HG02884 (cell line): ENCODE measurements at regions not wholly inside any gene's neighbourhood (a gene's known extent, or its start where the extent isn't known, plus 50 kb on each side); places are given as distances from the start of the nearest gene placed in this dataset.
"Not testable (repeated sequence)": the region's sequence is repeated elsewhere in the genome, so short reads cannot be mapped to it uniquely, and the experiment has no call there.

Source experiments
- ATAC-seq: cut with Tn5 transposase; IDR thresholded peaks from one replicate; pipeline ENCODE4 v1.9.1; 2021; ENCODE audit warnings: mild to moderate bottlenecking, moderate library complexity; ENCODE audit not compliant: unreplicated experiment

DNA sequence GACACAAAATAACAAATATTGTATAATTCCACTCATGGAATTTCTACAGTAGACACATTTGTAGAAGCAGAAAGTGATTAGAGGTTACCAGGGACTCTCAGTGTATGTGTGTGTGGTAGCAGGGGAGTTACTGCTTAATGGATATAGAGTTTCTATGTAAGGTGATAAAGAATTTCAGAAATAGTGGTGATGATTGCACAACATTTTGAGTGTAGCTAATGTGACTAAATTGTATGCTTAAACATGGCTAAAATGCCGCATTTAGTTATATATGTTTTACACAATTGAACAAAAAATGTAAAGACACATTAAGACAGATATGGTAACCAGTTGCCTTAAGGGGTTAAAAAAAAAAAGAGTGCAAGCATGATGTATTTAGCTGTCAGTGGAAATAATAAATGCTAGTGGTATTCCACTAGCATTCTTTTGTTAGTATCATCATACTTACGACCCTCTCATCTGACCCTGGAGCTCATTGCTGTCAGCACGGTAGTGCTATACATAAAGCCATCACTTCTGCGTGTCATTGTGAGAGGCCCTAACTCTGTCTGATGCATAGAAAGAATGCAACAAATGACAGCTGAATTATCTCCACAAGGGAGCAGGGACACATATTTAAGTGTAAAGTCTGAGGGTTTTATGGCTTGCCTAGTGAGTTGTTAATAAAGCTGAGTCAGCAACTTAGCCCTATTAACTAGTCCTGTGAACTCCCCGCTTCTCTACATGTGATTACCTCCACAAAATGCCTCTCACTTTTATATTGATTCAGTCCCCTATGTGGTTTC is 134.1 kb upstream of the RXFP2 start:
- ATAC-seq, result no peak

DNA sequence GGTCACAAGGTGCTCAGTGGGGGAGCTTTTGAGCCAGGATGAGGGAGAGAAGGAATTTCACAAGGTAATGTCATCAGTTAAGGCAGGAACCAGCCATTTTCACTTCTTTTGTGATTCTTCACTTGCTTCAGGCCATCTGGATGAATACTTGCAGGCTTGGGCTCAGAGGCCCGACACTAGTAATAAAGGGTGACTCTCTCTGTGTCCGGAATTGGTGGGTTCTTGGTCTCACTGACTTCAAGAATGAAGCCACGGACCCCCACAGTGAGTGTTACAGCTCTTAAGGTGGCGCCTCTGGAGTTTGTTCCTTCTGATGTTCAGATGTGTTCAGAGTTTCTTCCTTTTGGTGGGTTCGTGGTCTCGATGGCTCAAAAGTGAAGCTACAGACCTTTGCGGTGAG is 131.8 kb upstream of the RXFP2 start:
- ATAC-seq, result not testable (repeated sequence)

DNA sequence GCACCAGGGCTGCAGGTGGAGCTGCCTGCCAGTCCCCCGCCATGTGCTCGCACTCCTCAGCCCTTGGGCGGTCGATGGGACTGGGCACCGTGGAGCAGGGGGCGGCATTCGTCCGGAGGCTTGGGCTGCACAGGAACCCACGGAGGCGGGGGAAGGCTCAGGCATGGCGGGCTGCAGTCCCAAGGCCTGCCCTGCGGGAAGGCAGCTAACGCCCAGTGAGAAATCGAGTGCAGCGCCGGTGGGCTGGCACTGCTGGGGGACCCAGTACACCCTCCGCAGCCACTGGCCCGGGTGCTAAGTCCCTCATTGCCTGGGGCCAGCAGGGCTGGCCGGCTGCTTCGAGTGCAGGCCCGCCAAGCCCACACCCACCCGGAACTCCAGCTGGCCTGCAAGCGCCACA is 130.5 kb upstream of the RXFP2 start:
- ATAC-seq, result not testable (repeated sequence)

DNA sequence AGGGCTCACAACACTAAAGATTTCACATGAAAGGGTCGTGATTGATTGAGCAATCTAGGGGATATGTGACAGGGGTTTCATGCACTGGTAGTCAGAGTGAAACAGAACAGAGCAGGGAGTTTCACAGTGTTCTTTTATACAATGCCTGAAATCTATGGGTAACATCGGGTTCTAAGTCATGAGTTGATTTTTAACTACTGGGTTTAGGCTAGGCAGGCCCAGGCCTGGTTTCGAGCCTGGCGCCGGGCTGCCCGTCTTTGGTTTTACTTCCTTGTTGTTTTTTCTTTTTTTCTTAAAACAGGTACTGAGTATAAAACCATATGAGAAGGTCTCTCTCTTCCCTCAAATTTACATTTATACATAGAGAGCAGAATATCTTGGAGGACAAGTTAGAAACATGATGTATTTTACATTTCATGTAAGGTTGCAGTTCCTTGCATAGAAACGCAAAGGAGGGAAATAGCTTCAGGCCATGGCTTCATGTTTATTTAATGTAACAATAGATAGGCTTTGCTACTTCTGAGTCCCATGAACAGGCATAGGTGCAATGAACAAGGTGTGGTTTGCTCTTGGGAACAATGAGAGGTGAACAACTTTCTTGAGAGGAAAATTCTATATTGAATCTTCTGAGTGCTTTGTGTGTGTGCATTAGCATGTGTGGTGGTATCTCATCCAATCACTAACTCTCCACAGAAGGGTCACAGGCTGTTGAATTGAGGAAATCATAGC is 128.9 kb upstream of the RXFP2 start:
- ATAC-seq, result no peak

DNA sequence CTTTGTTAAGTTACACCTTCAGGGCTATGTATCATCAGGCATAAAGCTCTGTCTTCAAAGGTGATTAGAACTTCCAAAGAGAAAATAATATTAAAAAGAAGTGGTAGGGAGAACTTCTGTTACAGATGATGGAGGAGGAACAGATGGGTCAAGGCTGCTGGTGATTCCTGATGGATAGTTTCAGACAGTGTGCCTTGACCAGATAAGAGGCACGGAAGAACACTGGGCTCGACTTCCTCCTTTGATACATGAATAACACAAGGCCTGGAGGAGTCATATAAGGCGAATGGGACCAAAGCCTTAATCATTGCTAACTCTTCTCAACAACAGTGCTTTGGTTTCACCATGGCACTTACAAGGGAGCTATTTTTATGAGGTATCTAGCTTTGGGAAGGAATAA is 128.1 kb upstream of the RXFP2 start:
- ATAC-seq, result no peak

DNA sequence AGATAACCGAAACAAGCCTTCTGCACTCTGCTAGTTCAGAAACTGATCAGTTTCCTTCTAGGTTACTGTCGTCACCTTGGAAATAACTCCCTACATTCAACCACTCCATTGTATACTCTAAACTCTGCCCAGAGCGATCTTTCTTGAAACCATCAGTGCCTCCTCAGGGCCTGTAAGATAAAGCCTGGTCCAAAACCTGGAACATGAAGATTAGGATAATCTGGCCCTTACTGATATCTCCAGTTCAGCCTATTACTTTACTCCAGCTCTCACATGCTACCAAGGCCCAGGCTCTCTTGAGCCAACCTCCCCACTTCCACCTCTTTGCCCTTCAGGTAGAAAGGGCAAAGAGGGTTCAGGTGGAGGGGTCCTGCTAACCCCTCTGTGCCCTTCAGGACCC is 125.3 kb upstream of the RXFP2 start:
- no peak for ATAC-seq

DNA sequence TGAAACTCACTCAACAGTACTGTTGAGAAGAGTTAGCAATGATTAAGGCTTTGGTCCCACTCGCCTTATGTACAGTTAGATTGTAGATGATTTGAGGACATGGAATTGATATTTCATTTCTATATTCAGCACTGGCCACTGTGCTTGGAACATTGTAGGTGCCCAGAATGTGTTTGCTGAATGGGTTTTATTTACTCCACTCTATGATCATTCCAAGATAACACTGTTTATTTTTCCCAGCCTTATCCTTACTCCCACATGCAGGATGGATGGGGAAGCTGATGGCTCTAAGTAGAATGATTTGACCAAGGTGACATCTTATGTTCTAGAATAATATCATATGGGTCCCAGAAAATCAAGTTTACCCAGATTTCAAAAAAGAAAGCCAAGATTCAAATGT is 124.6 kb upstream of the RXFP2 start:
- no peak for ATAC-seq

DNA sequence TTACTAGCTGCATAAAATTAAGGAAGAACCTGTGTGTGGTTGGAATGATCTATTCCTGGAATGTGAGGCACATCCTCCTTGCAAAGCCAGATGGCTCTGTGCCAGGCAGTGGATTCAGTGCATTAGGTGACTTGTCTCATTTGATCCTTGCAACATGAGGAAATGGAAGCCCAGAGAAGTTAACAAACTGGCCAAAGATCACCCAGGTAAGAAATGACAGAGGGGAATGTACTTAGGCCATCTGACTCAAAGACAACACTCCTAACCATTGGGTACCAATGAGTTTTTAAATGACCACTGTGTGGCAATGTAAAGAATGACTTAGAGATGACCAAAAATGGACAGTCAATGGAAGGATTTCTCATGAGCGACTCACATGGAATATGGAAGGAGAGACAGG is 114.2 kb upstream of the RXFP2 start:
- ATAC-seq, result no peak

DNA sequence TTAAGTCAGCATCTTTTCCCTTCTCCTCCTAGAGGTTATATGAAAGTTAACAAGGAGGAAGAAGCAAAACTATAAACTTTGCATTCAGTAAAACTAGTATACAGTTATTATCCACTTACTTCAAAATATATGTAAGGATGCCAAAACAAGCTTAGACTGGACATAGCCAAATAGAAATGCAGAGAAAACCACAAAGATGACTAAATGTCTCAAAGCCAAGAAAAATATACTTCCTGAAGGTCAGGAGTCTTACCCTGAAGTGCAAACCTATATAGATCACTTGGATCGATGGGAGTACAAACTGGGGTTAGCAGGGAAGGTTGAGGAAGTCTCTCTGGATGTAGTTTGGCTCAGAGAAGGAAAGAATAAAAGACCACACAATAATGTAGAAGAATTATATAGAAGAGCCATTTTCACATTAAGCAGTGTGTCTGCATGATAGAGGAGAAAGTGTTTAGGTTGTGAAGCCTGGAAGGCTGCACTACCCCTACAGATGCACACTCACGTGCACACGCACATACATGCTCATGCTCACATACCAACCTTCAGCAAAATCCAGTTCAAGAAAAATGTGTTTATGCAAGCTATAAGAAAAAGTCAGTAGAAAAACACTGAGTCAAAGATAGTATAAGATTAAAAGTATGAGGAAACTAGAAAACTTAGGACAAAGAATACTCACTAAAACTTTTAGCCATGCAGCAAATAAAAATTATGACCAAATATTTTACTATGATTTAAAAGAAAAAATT is 112.1 kb upstream of the RXFP2 start:
- no peak for ATAC-seq

DNA sequence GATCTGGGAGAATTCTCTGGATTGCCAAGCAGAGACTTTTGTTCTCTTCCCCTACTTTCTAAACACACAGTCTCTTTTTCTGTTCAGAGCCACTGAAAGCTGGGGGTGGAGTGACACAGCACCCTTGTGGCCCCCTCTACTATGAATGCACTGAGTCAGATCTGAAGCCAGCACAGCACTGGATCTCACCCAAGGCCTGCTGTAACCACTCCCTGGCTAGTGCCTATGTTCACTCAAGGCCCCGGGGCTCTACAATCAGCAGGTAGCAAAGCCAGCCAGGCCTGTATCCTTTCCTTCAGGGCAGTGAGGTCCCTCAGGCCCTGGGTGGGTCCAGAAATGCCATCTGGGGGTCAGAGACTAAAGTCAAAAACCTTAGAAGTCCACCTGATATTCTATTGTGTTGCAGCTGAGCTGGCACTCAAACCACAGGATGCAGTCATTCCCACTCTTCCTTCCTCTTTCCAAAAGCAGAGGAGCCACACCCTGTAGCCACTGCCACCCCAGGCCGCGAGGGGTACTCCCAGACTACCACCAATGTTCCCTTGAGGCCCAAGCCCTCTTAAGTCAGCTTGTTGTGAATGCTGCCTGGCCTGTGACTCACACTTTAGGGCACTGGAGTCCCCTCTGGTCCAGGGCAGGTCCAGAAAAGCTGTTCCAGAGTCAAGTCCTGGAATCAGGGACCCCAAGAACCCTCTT is 110.1 kb upstream of the RXFP2 start:
- no peak for ATAC-seq

DNA sequence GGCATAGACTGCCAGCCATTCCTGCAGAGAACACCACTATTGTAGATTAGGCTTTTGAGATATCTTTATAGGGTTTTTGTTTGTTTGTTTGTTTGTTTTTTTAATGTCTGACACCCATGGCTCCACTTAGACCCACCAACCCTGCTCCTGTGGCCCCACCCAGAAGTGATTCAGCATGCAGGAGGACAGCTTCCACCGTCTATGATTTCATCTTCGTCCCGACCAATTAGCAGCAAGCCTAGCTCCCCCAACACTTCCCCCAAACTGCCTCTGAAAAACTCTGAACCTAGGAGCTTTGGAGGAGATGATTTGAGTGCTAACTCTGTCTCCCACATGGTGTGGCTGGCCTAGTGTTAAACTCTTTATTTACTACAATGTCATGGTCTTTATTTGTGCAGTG is 108.3 kb upstream of the RXFP2 start:
- no peak for ATAC-seq

DNA sequence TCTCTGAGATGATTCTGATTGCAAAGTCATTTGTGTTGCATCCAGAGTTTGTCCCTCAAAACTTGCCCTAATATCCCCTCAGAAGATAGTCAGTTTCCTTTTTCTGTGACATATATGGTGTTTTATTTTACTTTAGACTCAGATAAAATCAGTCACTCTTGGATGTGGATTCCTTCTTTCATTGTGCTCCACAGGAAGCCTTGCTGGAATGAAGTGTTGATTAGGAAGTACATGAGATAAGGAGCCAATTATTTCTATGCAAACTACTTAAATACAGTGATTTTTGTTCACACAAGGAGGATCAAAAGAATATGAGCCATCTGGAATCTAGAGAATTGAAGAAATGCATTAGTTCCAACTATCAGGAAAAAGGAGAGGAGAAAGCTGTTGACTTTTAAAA is 107.6 kb upstream of the RXFP2 start:
- ATAC-seq, result no peak

DNA sequence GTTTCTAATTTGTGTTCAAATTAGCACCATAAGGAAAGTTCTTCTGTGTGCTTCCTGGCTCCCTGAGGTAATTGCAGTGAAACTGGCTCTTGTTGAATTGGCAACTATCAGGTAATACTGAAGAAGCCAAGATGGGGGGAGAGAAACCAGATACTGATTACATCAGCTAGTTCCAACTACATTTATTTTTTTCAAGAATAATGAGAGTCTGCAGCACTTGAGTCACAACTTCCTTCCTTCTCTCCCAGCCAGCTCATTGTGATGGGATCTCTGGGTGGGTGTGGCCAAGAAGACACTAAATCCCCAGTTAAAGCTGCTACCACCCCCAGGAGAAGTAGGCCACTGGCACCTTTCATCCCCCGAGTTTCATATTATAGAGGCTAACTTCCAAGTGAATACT is 100.7 kb upstream of the RXFP2 start:
- no peak for ATAC-seq

DNA sequence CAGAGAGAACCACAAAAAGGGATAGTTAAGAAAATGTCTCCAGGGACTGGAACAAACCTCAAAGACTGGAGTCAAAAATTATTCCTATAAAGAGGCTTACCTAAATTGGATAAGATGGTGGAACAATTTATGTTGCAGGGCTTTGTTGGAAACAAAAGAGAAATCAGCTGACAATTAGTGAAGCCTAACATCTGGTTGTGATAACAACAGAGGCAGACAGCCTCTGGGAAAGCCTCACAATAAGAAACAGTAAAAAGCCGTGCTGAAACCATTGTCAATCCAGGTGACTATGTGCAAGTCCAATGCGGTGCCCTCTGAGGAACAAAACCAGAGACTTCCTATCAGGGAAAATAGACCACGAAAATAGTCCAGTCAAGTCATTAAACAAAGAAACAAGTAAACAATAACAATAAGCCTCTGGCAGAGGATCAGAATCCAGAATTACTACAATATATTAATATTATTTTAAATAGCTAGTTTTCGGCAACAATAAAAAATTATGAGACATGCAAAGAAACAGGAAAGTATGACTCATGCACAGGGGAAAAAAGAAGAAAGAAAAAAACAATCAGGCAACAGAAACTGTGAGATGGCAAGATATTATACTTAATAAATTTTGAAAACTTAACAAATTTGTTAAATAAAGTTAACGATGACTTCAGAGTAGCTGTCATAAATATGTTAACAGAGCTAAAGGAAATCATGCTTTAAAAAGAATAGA is 99.7 kb upstream of the RXFP2 start:
- ATAC-seq, result no peak

DNA sequence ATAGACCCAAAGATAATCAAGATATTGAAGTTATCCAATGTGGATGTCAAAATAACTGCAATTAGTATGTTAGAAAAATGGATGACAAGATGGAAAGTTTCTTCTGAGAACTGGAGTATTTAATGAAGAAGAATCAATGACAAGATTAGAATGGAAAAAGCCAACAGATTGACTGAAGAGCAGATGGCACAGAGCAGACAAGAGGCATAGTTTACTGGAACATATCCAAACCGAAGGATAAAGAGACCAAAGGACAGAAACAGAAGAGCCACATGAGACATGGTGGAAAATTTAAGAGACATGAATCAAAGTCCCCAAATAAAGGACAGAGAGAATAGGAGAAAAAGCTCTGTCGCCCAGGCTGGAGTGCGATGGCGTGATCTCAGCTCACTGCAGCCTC is 89.6 kb upstream of the RXFP2 start:
- ATAC-seq, result no peak

DNA sequence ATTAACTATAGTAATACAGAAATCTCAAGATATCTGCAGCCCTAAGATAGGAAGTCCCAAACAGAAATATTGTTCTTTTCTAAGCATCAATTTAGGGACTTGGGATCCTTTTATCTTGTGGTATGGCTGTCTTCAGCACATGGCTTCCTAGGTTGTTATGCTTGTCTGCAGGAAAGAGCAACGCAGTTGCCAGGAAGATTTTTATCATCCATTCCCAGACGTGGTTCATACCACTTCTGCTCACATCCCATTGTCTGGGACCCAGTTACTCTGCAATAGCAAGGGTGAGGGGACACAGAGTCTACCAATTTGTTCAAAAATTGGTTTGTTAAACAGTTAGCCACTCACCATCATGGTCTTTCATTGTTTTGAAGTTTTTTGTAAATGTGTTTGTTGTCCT is 85.6 kb upstream of the RXFP2 start:
- ATAC-seq, result no peak

DNA sequence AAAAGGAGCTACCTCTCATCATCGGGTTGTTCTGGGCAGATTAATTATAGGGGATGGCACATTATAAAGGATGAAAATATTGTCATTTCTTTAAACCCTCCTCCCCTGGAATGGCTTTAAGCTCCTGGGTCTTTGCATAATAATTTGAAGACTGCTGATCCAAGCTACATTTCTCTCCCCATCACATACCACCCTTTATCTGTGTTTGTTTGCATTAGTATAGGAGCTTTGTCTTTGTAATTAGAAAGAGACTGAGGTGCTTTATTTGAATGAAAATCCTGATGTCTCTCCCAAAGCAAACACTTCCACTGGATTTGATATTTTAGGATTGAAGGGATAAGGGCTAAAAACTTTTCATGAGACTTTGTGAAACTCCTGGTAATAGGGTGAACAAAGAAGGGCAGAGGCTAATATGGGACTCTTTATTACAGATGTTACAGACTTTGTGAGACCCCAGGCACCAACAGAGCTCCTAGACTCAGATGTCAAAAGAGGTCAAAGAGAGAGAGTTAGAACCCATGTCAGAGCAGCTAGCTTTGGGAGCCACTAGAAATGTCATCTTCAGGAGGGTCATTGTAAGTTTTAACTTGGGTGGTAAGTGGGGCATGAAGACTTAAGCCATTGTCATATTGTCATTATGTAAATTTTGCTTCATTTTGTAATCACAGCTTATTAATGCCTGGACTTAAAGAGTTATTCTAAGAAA is 75.3 kb upstream of the RXFP2 start:
- no peak for ATAC-seq

DNA sequence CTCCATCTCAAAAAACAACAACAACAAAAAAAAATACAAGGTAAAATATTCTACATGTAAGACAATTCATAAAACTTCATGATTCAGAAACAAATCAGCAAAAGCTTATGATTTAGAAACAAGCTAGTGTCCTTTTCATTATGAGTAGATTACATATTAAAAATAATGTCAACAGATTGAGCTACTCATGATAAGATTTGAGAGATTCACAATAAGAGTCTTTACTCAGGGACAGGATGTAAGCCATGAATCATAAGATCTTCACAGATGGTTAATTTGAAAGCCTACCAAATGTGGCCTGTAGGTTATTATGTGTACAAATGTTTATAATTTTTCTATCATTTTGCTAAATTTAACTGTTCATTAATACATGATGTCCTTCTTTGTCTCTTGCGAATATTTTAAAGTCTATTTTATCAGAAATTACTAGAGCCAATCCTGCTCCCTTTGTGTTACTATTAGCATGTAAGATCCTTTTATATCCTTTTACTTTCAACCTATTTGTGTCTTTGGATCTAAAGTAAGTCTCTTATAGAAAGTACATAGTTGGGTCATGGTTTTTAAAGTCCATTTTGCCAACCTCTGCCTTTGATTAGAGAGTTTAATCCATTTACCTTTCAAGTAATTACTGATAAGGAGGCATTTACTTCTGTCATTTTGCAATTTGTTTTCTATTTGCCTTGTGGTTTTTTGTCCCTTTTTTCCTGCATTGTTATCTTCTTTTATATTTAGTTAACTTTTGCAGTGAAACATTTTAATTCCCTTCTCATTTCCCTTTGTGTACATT is 68.3 kb upstream of the RXFP2 start:
- no peak for ATAC-seq

DNA sequence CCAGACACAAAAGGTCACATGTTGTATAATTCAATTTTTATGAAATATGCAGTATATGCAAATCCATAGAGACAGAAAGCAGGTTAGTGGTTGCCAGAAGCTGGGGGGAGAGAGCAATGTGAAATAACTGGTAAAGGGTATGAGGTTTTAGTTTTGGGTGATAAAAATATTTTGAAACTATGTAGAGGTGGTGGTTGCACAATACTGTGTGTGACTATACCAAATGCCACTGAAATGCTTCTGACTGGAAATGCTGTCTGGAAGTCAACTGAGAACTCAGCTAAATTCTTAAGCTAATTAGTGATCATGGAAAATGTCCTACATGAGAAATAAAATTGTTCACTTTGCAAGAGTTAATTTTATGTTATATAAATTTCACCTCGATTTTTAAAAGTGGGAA is 65.3 kb upstream of the RXFP2 start:
- no peak for ATAC-seq
